ENCODE measurements at regions not wholly inside any gene's neighbourhood (a gene's known extent, or its start where the extent isn't known, plus 50 kb on each side); places are given as distances from the start of the nearest gene placed in this dataset.

- TF ChIP-seq GATA3 (IDR thresholded peaks at IDR 0.05; ENCODE audit: low read depth, low read length), result no peak
- TF ChIP-seq GATA2 (IDR thresholded peaks at IDR 0.05; ENCODE audit: low read depth, low read length), result no peak
Measured at GRCh38 chr2:239600001-239600593, 199.3 kb upstream of the HDAC4 start.

Data from SH-SY5Y (cell line).